Type B pancreatic cell (in vitro differentiated cells): ENCODE measurements at regions not wholly inside any gene's neighbourhood (a gene's known extent, or its start where the extent isn't known, plus 50 kb on each side); places are given as distances from the start of the nearest gene placed in this dataset.

Experiments
- DNase-seq: peaks from one replicate; pipeline ENCODE4 v3.0.0; 2021; ENCODE audit warnings: mixed read lengths; ENCODE audit not compliant: unreplicated experiment; ENCODE audit errors: extremely low spot score
- H3K27ac Mint-ChIP-seq: 2 replicates; pipeline ENCODE4 v1.8.0; 2021; ENCODE audit warnings: mild to moderate bottlenecking, mixed read lengths
- H3K27me3 Mint-ChIP-seq: 2 replicates; pipeline ENCODE4 v1.8.0; 2021; ENCODE audit warnings: mixed read lengths
- H3K36me3 Mint-ChIP-seq: 2 replicates; pipeline ENCODE4 v1.8.0; 2021; ENCODE audit warnings: mixed read lengths
- H3K4me1 Mint-ChIP-seq: one replicate; pipeline ENCODE4 v1.8.0; 2021; ENCODE audit warnings: mixed read lengths; ENCODE audit not compliant: unreplicated experiment
- H3K4me3 Mint-ChIP-seq: 2 replicates; pipeline ENCODE4 v1.8.0; 2021; ENCODE audit warnings: mild to moderate bottlenecking, mixed read lengths
- H3K9me3 Mint-ChIP-seq: 2 replicates; pipeline ENCODE4 v1.8.0; 2021; ENCODE audit warnings: mixed read lengths
- CTCF ChIP-seq: fragments of 200-600 bp; sonication (generic); conservative IDR thresholded peaks from 2 replicates; pipeline ENCODE4 v1.5.0; 2021; ENCODE audit warnings: antibody characterized with exemption, mild to moderate bottlenecking

DNA sequence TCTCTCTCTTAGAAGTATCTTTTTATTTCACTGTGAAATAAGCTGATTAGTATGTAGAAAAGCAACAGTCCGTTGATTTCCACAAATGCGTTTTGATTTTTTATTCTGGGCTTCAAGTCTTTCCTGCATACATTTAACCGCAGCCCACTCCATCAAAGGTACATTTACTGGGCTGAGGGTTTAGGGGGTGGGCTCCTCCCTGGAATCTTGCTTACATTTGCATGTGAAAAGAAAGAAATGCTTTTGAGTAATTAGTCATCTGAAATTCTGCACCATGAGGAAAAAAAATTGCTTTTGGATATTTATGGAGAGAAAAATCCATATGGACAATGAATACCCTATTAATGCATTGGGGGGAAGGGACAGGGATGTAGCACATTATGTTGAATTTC is 178.3 kb upstream of the MCHR2 start:
- no peaks in the 10 kb centered on the region for H3K9me3 Mint-ChIP-seq
- no peaks in the 10 kb centered on the region for H3K36me3 Mint-ChIP-seq
- H3K27me3 Mint-ChIP-seq = peaks cover 11% of the 10 kb centered on the region
- H3K4me1 Mint-ChIP-seq = peaks cover 26% of the 10 kb centered on the region
- DNase-seq = no peak
- no peak overlapping the region for H3K4me3 Mint-ChIP-seq
- no peak for TF ChIP-seq CTCF
- no peak overlapping the region for H3K27ac Mint-ChIP-seq

DNA sequence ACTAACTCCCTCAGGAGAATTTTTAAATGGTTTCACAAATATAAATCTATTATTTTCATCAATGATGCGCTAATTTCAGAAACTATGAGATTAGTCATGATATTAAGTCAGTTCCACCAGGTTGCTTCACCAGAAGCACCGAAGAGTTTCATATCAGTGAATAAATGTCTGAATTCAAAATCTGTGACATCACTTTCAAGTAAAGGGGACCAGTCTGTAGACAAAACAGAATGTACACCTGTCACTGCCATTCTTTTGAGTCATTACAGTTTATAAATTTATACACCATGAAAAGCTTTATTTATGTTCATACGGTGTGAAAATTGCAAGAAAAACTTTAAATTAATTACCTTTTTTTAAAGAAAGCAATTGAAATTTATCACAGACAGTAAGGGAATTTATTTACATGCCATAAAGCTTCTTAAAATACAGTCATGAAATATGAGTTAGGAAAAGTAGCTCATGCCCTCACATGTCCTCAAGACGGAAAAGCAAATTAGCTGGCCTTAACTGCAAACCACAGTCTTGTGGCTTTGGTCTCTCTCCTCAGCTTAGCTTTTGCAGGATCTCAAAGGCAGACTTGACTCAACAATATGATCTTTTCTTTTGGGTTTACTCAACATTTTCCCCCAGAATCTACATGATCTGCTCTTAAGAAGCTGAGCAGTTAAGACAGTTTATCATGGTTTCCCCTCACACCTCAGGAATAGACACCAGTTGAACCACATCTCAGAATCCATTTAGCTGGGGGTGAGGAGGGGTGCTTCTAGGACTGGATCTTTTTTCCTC is 177.7 kb upstream of the MCHR2 start:
- no peak overlapping the region for H3K27ac Mint-ChIP-seq

DNA sequence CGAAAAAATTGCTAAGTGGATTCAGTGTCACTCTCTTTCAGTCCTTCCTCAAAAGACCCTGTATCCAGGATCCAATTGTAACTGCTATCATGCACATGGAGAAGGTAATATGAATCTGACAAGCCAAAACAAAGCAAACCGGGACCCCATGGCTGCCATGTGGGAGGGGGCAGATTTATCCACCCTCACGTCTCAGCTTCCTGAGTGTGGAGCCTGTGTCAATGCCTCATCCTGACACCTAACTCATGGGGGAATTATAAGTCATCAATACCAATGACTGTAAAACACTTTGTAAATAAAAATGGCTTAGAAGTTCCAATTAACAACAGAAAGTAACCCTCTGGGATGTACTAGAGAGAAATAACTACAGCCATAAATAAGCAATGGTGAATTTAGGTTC is 174.1 kb upstream of the MCHR2 start:
- H3K4me1 Mint-ChIP-seq = peaks cover 13% of the 10 kb centered on the region

More for the DNA sequence above, 177.7 kb upstream of the MCHR2 start:
- TF ChIP-seq CTCF = no peak
- Mint-ChIP-seq H3K27me3 (peaks cover 11% of the 10 kb centered on the region), H3K9me3 (no peaks in the 10 kb centered on the region), H3K4me1 (peaks cover 25% of the 10 kb centered on the region), H3K36me3 (no peaks in the 10 kb centered on the region), H3K4me3 (no peak overlapping the region)
- DNase-seq = no peak

GRCh38 chr6:100167585-100167984 is 173.6 kb upstream of the MCHR2 start:
- Mint-ChIP-seq H3K36me3 (no peaks in the 10 kb centered on the region), H3K4me1 (peaks cover 18% of the 10 kb centered on the region), H3K4me3 (no peak overlapping the region), H3K27ac (no peak overlapping the region), H3K27me3 (peaks cover 19% of the 10 kb centered on the region), H3K9me3 (no peaks in the 10 kb centered on the region)
- TF ChIP-seq CTCF = no peak
- DNase-seq = no peak

More for the DNA sequence above, 174.1 kb upstream of the MCHR2 start:
- Mint-ChIP-seq H3K27me3 (peaks cover 14% of the 10 kb centered on the region), H3K36me3 (no peaks in the 10 kb centered on the region), H3K27ac (no peak overlapping the region), H3K4me3 (no peak overlapping the region), H3K9me3 (no peaks in the 10 kb centered on the region)
- DNase-seq = no peak
- no peak for TF ChIP-seq CTCF

DNA sequence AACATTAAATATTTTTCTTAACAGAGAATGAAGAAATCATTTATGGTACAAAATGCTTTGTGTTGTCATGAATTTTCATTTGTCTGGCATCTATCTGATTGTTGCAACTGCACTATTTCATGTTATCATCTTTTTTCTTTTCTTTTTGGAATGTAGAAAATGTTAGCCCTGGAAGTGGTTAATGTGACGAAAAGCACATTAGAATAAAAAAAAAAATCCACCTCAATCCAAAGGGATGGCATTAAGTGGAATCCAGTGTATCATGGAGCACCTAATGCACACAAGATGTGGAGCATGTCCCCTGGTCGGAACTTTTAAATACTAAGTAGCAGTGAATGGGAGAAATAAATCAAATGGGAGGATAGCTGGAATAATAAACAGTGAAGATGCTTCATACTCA is 172.9 kb upstream of the MCHR2 start:
- Mint-ChIP-seq H3K36me3 (no peaks in the 10 kb centered on the region), H3K4me3 (no peak overlapping the region), H3K27me3 (peaks cover 19% of the 10 kb centered on the region), H3K9me3 (no peaks in the 10 kb centered on the region), H3K4me1 (peaks cover 18% of the 10 kb centered on the region), H3K27ac (no peak overlapping the region)
- DNase-seq = no peak
- no peak for TF ChIP-seq CTCF
